ENCODE measurements at regions not wholly inside any gene's neighbourhood (a gene's known extent, or its start where the extent isn't known, plus 50 kb on each side); places are given as distances from the start of the nearest gene placed in this dataset.
"Not testable (repeated sequence)": the region's sequence is repeated elsewhere in the genome, so short reads cannot be mapped to it uniquely, and the experiment has no call there.

DNA sequence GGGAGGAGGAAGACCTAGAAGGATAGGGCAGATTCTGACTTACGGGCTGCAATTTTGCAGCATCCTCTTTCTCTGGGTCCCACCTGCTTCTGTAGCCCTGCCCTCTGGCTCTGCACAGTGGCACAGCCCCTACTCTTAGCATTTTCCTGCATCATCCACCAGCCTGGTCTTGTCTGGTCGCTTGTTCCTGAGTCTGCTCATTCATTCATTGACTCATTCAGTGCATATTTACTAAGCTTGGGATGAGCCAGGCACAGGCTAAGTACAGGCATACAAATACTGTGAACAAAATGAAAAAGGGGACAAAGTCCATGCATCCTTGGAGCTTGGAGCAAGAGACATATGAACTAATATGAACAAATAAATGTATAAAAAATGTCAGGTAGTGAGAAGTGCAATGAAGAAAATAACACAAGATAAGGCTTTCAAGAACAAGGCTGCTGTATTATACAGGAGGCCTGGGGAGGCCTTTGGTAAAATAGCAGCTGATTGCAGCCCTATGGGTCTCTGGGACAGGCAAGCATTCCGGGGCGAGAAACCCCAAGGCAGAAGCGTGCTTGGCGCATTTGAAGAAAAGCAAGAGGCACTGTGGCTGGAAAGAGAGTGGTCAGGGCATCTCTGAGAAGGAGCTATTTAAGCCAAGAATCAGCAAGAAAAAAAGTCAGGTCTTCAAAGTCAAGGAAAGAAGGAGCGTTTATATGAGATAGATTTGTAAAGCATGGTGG lies 108.0 kb upstream of the ALX4 start:
- no peak for DNase-seq

DNA sequence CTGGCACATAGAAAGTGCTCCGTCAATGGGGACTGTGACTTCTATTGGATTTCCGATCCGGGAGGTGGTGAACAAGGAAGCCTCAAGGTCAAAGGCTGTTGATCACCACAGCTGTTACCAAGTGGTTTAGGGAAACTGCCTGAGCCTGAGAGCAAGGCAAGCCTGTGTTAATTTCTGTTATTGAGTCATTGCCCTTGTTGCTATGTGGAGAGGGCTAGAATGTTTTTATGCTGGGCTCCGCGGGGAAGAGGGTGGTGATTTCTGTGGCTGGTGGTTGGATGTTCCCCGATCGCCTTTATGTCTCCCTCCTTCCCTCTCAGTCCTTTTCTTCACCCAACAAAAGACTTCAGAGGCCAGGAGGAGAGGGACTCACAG lies 108.5 kb upstream of the ALX4 start:
- no peak for DNase-seq

DNA sequence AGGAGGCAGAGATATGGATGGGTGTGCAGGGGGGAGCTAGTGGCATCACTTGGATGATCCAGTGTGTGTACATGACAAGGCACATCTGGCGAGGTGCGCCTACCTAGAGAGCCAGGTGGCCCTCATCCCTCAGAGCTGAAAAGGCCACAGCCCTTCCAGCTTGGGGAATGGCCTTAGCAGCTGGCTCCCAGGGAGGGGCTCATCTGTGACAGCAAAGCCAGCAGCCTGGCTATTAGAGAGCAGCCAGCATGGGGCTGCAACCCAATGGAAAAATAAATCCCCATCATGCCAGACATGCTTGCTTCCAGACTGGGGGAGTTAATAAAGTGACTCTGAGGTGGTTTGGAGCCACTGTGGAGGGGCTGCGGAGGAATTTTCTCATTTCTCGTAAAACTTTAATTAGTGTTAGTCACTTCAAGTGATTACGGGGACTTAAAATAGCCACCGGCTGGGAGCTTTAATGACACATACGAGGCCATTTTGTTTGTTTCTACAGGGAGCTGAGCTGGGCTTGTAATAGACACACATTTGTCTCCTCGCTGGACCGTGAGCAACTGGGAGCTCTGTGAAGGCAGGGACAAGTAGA lies 111.2 kb upstream of the ALX4 start:
- peak in 1 of 51 donors; percentile 4 for DNase-seq

DNA sequence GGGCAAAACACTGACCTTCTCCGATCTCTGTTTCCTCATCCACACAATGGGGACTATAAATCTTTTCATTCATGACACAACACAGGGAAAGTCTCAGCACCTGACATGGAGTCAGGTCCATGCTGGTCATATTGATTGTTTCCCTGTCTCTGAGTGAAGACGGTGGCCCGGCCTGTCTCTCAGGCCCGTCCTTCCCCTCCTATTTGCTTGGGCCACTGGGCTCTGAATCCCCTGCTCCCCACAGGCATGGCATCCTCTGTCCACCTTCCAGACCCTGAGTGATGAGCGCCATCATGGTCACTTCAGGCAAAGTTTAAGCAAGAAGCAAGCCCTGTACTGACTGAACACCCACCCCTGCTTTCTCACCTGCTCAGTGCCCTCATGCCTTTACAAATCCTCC lies 113.3 kb upstream of the ALX4 start:
- no peak for DNase-seq

DNA sequence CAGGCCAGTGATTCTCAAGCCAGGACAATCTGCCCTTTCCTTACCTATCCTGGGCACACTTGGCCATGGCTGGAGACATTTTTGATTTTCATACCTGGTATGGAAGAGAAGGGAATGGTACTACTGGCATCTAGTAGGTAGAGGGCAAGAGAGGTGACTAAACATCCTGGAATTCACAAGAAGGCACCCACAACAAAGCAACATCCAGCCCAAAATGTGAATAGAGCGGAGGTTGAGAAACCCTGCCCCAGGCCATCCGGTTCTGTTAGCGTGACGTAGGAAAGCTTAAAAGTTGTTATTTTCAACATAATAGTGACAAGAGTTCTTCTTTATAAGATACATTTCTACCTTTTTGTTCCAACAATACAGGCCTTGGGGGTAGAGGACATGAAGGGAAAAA lies 114.9 kb upstream of the ALX4 start:
- no peak for DNase-seq

DNA sequence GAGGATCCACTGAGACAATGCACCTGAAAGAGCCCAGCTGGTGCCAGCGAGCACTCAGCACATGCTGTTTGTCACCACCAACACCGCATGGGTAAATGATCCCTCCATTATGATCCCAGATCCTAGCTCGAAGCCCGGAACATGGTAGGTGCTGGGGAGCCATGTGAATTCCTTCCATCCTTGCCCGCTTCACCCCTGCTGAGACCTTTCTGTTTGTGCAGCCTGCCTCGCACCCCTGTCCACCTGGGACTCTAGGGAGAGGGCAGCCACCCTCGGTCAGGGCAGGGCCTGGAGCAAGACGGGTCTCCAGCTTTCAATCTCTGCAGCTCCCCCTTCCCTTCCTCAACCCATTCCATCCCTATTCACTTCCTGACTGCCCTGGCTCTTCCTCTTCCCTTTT lies 116.2 kb upstream of the ALX4 start:
- DNase-seq: no peak

DNA sequence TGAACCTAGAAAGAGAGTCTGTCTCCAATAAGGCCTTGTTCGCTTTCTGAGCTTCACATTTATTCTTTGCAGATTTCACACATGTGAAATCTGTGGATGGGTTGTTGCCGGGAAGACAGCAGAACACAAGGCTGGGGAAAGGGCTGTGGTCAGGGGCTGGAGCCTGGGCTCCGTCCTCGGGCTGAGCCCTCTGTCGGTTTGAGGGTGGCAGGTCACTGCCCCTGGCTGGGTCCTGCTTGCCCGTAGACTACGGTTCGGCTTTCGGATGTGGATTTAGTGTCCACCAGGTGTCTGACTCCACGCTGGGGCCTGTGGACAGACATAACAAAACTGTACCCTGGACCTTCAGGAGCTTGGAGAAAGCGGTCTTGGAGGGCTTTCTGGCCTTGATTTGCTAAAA lies 117.0 kb upstream of the ALX4 start:
- no peak for DNase-seq

DNA sequence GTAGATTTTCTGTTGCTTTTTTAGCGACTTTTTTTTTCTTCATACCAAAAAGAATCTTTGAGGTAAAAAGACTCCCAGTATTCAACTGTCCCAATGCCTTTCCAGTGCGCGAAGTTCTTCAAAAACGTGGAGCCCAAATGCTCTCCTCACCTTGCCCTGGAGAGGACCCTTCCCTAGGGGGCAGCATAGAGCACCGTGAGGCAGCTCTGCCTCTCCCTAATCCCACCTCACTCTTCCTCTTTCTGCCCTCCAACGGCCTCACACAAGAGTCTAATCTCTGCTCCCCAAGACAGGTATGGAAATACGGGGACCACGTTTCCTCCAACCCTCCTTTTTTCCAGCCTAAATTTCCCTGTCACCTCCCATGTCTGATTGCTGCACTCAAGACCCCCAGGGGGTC lies 117.5 kb upstream of the ALX4 start:
- DNase-seq: no peak

DNA sequence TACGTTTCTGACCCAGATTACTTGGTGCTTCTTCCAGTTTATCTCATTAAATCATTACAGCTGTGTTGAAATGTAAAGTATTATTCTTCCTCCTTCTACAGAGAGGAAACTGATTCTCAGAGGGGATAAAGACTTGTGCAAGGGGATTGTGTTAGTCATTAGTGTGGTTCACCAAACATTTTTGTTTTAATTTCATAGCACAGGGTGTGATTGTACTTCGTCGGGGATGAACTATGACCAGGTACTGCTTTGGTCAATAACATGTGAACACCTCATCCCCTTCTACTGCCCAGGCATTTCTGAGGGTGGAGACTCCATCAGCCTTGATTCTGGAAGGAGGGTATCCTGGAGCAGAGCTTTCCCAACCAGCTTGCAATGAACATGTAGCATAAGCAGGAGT lies 120.2 kb upstream of the ALX4 start:
- no peak for DNase-seq

DNA sequence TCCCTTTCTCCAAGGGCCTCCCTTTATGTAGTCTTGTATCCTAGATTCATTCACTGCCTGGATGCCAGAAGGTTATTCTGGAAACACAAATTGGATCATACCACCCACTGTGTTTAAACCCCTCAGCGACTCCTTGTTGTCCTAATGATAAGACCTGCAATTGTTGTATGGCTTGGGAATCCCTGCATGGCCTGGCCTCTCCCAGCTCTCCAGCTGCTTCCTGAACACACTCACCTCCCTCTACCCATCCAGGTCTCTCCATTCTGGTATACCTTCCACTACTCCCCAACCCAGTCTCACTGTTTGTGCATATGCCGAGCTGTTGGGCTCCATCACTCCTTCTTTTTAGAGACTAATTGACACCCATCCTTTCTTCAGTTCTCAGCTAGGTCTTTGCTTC lies 124.3 kb upstream of the ALX4 start:
- DNase-seq: no peak

DNA sequence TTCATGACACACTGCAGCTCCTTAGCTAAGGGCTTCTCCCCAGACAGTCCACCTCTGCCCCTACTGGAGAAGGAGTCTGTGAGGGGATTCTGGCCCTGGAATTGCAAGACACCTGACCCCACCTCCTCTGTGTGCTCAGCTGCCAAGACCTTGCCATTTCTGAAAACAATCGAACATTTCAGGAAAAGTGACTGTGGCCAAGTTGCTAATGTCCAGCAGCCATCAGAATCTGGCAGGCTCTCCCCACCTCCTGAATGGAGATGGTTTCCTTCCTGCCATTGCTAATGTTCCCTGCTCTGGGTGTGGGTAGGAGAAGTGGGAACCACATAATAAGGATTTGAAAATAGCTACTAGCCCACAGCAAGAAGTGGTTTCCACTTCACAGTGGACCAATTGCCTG lies 127.2 kb upstream of the ALX4 start:
- no peak for DNase-seq

DNA sequence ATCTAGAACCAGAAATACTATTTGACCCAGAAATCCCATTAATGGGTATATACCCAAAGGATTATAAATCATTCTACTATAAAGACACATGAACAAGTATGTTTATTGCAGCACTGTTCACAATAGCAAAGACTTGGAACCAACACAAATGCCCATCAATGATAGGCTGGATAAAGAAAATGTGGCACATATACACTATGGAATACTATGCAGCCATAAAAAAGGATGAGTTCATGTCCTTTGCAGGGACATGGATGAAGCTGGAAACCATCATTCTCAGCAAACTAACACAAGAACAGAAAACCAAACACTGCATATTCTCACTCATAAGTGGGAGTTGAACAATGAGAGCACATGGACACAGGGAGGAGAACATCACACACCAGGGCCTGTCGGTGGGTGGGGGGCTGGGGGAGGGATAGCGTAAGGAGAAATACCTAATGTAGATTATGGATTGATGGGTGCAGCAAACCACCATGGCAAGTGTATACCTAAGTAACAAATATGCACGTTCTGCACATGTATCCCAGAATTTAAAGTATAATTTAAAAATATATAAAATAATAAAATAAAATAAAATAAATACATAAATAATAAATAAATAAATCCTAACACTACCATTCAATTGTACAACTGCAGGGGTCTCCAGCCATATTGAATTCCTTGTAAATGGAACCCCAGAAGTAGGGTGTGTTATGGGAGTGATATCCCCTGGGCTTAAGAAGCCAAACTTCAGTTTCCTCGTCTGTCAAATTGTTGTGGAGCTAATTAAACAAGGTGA lies 122.4 kb upstream of the CD82 start:
- DNase-seq: not testable (repeated sequence)

DNA sequence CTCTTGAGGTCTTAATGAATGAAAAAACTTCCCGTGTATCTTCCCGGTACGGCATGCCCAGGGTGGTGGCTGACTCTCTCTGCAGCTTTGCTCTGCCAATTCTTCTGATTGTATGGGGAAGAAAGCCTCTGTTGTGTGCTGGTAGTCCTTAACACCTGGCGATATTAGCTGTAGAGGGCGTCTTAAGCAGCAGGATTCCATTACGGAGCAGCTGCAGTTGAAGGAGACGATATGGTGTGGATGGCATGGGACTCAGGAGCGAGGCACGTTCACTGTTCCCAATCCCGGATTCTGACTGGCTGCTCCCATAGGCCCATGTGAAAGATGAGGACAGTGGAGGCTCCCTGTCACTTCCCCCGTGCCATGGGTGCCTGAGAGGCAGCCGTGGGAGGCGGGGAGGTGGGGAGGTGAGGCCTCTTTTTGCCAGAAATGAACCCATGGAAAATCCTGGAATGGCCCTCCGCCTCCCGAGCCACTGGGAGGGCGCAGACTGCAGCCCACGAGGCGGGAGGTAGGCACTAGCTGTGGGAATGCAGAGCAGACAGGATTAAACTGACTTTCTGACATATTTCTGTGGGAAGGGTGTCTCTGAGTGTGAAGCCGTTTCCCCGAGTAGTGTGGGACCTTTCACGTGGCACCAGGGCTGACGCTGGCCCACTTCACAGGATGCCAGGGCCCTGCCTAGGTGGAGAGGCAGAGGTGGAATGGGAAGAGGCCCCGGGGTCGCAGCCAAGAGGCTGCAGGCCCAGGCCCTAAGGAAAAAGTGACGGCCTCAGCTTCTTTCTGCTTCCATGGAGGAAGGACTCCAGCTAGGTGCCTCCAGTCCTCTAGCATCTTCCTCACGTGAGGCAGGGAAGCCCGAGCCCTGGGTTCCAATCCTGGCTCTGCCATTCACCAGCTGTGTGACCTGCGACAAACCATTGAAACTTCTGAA lies 121.4 kb upstream of the CD82 start:
- DNase-seq: no peak

DNA sequence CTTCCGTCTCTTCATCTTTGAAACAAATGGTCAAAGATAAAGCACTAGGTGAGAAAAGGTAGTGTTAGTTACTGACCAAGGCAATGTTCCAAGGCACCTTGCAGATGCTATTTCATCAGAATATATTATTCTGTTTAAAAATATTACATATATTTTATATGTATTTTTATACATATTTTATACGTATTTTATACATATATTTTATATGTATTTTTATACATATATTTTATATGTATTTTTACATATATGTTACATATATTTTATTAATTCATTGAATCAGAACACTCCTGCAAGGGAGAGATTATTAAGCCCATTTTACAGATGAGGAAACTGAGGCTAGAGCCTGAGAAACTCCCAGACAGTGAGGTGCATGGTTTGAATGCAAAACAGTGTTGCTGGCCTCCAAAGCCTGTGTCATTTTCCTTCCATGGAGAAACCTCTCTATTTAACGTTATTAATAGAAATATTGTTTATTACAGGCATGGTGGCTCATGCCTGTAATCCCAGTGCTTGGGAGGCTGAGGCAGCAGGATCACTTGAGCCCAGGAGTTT lies 120.6 kb upstream of the CD82 start:
- no peak for DNase-seq

DNA sequence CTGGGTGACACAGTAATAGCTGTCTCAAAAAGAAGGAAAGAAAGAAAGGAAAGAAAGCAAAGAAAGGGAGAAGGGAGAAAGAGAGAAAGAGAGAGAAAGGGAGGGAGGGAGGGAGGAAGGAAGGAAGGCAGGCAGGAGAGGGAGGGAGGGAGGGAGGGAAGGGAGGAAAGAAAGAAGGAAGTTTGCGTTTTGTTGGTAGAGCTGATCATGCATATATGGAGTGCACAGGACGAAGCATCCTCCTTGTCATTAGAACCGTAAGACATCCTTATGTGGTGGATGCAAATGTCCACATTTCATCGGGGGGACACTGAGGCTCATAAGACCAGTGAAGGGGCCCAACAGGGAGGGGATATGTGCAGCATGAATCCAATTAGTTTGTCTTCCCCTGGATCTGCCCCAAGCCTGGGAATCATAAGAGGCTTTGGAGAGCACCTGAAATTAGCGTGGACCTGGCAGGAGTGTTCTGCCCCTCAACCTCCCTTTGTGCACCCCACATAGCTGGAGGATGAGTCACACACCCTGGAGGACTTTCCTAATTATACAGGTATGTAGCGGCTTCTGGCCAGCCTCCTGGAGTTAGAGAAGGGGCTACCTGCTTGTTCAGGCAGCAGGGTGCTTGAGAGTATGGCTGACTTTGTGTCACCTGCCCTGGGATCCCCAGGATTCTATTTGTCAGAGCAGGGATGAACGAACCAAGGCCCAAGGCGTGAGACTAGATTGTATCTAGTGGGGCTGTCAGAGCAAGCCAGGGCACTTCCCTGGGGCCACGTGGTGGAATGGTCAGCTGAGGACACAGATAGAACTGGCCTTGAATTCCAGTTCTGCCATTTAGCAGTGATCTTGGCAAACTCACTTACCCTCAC lies 119.7 kb upstream of the CD82 start:
- DNase-seq: no peak

DNA sequence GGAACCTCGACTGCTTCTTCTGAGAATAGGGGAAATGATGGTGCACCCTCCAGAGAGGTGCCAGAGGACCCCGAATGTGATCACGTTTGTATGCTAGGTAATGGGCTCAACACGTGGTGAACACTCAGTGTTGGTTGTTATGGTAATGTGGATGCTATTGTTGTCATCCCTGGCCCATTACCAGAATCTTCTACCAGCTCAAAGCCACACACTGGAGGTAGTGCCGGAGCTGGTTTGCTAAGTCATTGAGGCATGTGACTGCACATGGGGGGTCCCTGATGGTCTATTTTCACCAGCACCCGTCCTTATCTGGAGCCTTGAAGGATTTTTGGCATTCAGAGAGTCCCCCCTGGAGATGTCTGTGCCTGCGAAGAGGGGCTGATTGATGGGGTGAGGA lies 119.1 kb upstream of the CD82 start:
- DNase-seq: no peak

DNA sequence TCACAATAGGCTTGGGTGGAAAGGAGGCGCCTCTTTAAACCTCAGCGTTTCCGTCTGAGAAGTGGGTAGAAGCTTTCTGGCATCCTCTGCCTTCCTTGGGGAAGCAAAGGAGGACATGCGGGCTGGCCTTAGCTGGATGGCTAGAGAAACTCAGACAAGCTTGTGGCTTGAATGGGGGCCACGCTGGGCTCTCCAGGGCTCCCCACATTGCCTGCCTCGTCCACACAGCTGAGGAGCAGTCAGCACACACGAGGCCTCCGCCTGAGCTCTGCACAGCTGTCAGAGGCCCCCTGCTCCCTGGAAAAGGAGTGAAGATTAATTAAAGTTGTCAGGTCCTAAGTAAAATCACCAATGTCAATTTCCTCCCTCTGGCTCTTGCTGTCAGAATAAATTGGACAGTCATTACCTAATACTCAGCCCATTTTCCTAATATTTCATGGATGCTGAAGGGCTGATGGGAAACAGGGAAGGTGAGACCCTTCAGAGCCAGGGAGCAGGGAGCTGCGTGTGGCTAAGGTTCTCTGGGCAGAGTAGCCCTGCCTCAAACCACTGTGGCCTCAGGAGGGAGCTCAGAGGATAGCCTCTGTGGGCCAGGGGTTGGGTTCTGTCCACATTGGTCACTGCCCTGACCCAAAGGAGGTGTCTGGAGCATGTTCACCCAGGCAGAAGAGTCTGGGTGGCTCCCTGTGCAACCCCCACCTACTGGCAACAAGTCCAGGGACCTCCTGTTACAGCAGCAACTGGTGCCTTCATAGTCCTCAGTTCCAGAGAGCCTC lies 118.3 kb upstream of the CD82 start:
- DNase-seq: no peak

DNA sequence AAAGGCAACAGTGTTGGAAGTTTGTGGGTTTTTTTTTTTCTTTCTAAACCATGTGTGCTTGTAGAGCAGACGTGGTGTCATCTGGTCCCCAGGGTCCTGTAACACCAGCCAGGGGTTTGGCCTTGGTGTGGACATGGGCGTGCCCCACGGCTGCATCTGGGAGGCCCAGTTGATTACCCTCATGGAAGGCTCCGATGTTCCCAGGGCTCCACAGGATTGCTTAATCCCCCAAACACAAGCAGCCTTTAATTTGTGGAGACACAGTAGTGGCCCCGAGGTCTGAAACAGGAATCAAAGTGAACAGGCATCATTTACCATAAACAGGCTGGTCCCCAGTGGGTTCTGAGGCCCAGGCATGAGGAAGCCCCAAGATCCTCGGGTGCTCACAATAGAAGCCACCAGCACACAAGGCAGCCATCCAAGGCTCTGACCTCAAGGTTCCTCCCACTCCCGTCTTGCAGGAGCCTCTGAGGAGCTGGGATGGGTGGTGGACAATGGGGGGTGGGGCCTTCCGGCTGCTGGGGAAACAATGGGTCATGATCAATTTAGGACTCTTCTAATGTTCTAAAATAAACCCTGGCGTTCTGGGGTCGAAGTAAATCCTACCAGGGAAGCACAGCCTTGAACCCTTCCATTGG lies 115.0 kb upstream of the CD82 start:
- DNase-seq: no peak

DNA sequence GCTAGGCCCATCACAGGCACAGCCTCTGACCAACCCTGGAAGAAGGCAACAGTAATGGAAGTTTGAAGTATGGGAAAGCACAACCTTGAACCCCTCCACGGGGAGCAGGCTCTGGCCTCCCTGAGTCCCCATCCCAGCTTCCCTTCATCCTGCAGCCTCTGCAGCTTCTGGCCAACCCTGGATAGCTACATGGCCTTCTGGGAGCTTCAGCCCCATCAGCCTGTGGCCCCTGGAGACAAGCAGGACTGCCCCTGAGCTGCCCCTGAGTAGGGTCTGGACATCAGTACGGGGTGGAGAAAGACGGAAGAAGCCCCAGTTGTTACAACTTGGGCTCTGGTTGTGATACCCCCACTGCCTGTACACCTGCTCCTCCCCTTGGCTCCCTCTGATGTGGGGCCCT lies 113.8 kb upstream of the CD82 start:
- no peak for DNase-seq
